ENCODE measurements at regions not wholly inside any gene's neighbourhood (a gene's known extent, or its start where the extent isn't known, plus 50 kb on each side); places are given as distances from the start of the nearest gene placed in this dataset.
"Not testable (repeated sequence)": the region's sequence is repeated elsewhere in the genome, so short reads cannot be mapped to it uniquely, and the experiment has no call there.

DNA sequence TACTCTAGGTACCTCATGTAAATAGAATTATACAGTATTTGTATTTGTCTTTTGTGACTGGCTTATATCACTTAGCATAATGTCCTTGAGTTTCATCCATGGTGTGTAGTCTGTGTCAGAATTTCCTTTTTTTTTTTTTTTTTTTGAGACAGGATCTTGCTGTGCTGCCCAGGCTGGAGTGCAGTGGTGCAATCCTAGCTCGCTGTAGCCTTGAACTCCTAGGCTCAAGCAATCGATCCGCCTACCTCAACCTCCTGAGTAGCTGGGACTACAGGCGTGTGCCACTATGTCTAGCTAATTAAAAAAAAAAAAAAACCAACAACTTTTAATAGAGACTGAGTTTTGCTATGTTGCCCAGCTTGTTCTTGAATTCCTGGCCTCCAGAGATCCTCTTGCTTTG is 89.8 kb upstream of the PODXL start:
- DNase-seq (ENCODE audit: low spot score) = no peak

DNA sequence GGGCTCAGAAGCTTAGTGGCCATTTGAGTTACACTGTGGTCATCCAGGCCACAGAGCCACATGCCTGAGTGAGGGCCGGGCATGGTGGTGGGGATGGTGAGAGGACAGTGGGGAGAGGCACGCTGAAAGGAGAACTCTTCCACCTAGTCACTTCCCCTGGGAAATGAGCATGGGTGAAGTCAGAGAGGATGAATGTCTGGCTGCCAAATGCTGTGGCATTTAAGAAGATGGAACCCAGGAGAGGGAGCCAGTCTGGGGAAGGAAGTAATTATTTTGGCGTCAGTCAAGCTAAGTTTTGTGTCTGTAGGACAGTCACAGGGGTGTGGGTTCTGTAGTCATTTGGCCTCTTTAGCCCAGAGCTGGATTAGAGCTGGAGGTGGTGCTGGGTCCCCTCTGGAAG is 86.0 kb upstream of the PODXL start:
- DNase-seq (ENCODE audit: low spot score) = no peak

DNA sequence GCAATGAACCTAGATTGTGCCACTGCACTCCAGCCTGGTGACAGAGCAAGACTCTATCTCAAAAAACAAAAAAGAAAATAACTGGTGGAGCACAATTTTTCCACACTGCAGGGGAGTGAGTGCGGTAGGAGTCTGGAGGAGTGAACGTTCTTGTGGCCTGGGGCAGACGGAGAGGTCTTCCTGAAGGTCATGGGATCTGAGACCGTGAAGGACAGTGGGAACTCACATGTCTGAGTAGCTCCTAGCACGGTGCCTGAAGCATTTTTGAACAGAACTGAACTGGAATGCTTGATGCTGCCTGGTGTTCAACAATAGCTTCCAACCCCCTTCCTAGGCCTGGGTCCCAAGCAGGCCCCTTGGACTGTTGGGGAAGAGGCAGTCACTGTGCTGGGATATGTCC is 84.3 kb upstream of the PODXL start:
- no peak for DNase-seq (ENCODE audit: low spot score)

DNA sequence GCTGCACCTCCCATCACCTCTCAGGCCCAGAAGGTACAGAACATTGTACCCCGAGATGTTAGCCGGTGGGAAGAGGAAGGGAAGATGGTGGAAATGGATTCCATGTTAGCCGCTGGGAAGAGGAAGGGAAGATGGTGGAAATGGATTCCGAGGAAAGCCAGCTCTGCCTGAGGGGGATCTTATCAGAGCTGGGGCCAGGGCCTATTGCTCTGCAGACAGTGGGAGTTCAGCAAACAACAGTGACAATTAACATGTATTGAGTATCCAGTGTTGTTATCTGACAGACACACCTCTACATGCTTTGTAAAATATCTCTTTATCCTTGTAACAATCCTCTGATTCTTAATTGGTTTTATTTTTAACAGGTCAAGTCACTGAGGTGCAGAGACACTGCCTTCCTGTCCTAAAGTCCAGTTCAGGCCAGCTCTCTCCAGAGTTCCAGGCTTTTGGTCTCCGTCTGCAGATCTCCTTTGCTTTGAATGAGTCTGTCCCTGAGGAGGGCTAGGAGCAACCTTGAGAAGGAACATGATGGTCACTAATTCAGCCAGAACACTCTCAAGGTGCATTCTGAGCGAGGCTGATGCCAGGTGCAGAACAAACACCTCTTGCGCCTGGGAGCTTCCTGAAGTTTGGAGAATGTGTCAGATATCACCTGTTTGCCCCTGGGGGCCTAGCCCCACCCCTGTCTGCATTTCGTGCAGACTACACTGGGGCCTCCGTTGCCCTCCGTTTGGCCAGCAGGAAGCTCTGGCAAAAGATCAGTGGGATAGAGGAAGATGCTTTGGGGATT is 82.4 kb upstream of the PODXL start:
- no peak for DNase-seq (ENCODE audit: low spot score)

DNA sequence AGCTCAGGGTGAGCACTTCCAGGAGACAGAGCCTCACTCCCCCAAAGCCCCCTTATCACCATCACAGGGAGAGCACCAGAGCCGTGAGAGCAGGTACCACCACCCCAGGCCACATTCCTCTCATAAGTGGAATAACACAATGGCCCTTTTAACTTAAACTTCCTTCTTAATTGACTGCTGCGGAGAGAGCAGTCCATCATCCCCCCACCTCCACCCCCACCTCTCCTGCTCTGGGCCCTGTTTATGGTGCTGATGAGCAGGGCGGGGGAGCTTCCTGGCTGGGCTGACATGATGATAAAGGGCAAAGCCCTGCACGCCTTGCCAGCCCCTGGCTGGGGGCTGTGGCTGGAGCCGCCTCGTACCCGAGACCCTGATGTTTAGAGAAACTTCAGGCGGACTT is 81.4 kb upstream of the PODXL start:
- DNase-seq (ENCODE audit: low spot score) = no peak

DNA sequence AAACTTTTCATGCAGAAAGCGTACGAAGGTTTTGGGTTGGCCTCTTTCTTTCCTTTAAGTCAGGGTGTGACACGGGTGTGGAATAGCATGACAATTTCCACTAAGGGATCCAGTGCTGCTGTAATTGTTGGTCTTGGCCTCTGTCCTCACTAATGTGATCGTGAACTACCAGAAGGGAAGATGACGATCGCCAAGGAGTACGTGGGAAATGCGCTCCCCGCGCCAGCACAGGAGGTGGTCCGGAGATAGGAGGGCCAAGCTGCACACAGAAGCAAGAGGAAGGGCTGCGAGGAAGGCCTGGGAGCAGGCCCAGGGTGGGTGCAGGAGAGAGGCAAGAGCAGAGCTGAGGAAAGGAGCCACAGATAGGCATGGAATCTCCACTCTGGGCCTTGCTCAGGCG is 79.7 kb upstream of the PODXL start:
- DNase-seq (ENCODE audit: low spot score) = no peak

DNA sequence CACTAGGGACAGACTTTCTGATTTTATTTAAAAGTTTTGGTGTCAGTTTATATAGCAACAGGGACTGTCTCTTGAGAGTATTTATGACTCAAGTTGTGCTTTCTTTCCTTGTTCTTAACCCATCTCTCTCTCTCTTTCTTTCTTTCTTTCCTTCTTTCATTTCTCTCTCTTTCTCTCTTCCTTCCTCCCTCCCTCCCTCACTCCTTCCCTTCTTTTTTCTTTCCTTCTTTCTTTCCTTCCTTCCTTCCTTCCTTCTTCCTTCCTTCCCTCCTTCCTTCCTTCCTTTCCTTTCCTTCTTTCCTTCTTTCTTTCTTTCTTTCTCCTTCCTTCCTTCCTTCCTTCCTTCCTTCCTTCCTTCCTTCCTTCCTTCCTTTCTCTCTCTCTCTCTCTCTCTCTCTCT is 77.8 kb upstream of the PODXL start:
- DNase-seq (ENCODE audit: low spot score) = not testable (repeated sequence)

DNA sequence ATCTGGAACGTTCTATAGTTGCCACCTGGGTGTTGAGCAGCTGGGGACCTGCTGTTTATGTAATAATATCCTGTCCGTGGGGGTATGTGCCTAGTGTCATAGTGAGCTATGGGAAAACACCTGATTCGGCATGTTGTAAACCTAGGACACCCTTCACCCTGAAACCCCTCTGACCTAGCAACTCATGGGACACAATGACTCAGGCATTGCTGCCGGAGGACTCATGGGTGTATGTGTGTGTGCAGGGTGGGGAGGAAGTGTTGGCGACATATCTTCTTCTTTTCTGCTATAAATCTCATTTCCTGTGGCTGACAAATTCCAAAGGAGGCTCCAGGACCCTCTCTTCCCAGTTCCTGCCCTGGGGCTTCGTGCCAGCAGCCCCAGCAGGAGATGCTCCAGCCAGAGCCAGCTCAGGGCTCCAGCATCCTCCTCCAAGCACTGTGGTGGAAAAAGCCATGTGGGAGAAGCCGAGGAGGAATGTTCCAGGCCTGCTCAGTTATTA is 77.0 kb upstream of the PODXL start:
- peak; percentile 51 for DNase-seq (ENCODE audit: low spot score)

DNA sequence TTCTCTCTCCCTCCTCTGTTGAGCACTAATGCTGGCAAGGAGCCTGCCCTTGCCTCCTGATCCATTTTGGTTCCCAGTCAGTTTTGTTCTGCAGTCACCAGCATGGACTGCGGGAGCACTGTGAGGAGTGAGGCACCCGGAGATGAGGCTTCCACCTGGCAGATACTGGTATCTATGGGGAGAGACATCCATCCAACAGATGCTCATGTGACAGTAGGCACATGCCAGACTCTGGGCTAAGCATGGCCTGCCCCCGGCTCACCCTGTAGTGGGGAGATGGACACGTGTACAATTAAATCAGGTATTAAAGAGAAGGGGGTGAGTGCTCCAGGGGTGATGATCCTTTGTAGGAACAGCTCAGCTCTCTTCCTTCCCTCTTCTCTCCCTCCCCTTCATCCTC is 74.0 kb upstream of the PODXL start:
- no peak for DNase-seq (ENCODE audit: low spot score)

DNA sequence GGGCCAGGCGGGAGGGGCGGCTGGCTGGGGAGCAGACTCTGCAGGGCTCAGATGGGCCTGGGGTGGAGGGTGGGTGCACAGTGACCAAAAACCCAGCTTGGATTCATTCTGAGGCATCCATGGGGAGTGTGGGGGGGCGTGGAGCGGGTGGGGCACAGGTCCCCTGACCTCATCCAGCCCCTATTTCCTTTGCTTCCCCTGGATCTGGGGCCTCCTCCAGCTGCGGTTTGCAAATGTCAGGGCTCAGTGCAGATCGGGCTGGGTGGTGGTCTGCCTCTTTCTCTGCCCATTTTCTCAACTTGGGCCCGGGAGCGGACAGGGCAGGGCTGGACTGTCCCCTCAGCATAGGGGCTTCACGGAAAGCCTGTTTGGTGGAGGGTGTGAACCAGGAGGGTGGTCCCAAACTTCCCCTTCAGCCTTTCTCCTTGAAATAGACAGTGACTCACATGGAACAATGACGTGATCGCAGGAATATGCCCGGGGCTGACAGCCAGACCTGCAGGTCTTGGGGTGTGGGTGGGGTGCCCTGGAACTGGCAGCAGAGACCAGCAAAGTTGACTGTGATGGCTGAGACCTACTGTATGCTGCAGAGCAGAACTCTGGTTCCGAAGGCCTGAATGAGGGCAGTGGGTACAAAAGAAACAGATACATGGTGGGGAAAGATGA is 72.9 kb upstream of the PODXL start:
- DNase-seq (ENCODE audit: low spot score) = peak; percentile 35

DNA sequence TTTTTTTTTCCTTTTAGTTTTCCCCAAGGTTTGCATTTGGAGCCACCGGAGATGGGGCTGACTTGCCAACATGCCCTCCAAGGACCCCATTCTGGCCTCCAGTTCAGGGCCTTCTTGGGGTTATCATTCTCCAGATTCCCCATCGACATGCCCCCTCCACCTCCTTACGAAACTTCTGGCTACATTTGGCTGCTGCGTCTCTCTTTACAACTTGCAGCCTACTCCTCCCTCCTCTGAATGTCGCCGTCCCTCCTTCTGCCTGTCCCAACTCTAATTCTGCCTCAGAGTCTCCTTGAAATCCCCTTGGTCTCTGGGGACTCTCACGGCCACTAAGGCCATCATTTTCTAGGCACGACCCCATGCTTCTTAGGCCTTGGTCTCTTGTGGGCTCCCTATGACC is 72.2 kb upstream of the PODXL start:
- no peak for DNase-seq (ENCODE audit: low spot score)

DNA sequence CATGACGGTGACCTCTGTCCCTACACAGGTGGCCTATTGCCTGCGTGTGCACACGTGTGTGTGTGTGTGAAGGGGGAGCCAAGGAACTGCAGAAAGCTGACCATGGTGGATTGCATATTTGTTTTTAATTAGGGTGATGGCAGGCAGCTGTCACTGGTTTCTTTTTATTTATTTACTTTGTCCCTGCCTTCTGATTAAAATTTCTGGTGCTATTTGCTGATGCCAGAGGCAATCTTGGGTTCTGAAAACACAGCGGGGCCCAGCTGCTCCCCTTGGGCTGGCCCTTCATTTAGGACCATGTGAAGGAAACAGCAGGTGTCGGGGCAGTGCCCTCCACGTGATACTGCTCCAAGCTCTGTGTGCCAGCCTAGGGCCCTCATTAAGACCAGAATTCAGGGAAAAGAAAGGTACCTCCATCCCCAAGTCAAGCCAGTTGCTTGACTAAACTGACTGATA is 71.3 kb upstream of the PODXL start:
- no peak for DNase-seq (ENCODE audit: low spot score)

DNA sequence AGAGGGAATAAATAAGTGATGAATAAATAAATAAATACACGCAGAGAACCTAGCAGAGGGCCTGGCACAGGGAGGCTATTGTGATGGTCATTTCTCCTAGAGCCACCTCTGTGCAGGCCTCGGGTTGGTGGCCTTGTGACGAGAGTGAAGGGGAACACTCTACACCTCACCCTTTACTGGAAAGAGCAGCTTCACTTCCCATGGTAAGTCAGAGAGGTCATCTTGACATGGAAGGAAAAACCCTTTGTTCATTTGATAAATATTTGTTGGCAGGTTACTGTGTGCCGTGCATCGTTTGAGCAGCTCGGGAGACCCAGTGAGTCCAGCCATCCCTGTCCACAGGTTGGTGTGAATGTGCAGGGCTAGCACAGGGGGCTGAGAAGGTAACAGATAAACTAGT is 70.2 kb upstream of the PODXL start:
- no peak for DNase-seq (ENCODE audit: low spot score)

DNA sequence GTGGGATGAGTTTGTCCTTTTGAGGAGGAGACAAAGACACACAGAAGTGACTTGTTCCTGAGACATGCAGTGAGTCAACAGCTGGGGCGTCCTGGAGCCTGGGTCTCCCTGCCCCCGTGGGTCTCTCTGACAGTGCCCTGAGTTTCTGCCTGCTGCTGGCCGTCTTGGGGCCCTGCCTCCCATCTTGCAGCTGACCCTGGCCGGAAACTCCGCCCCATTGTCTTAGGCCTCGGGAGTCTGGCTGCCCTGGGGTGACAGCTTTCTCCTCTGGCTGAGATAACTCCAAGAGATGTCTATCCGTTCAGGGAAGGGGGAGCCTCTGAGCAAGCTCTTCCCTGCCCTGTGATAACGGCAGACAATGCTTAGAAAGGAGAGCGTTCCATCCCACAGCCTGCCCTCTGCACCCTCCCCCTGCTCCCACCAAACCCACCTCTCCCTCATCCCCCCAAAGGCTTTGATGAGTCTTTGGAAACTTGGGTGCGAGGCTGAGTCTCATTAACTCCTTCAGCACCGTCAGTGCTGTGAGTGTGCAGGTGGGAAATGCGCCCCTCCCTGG is 69.5 kb upstream of the PODXL start:
- no peak for DNase-seq (ENCODE audit: low spot score)

DNA sequence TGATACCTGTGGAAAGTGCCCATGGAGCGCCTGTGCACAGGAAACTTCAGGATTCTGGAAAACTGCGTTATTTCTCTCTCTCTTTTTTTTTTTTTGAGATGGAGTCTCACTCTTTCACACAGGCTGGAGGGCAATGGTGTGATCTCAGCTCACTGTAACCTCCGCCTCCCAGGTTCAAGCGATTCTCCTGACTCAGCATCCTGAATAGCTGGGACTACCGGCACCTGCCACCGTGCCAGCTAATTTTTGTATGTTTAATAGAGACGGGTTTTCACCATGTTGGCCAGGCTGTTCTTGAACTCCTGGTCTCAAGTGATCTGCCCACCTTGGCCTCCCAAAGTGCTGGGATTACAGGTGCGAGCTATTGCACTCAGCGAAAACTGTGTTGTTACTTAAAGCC is 68.9 kb upstream of the PODXL start:
- not testable (repeated sequence) for DNase-seq (ENCODE audit: low spot score)

DNA sequence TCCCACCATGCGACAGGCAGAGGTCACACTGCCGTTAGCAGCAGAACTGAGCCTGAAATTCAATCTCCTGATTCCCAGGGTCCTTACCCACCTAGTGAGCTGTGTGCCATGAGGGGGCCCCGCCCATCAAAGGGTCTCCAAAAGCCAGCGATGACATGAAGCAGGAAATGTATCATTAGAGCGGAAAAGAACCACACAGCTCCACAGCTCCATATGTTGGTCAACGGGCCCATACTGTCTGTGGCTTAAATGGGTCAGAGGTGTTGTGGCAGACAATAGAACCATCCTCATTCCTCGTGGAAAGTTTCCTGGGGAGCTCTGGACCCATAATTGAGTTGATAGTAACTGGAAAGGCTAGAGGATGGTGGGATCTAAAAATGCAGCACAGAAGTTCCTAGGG is 68.1 kb upstream of the PODXL start:
- no peak for DNase-seq (ENCODE audit: low spot score)

DNA sequence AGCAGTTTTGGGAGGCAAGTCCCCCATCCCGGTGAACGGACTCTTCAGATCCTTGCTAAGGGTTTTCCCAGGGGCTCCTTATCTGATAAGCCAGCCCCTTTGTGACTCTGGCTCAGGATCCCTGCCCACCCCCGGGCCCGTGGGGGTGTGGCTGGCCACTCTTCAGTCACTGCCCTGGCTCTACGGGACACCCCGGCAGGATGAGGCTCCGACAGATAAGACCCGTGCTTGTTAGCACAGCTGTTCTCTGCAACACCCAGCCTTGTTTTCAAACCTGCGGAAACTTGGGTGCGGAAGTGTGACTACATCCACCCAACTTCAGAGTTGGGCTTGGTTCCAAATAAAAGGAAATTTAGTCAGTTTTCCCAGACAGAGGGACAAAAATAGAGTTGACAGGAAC is 66.7 kb upstream of the PODXL start:
- no peak for DNase-seq (ENCODE audit: low spot score)

DNA sequence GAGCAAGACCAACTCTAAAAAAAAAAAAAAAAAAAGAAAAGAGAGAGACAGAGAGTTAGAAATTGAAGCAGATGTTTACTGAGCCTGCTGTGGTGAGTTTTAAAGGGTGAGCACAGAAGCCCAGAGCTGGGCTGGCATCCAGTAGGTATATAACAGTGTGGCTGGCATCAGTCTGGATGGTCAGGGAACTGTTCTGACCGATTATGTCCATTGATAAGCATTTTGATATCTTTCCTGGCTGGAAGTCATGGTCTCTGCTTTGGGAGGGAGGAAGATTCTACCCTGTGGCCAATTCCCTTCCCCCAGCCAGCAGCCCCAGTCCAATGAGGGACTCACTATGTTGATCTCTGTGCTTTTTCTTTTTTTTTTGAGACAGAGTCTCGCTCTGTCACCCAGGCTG is 65.2 kb upstream of the PODXL start:
- no peak for DNase-seq (ENCODE audit: low spot score)

DNA sequence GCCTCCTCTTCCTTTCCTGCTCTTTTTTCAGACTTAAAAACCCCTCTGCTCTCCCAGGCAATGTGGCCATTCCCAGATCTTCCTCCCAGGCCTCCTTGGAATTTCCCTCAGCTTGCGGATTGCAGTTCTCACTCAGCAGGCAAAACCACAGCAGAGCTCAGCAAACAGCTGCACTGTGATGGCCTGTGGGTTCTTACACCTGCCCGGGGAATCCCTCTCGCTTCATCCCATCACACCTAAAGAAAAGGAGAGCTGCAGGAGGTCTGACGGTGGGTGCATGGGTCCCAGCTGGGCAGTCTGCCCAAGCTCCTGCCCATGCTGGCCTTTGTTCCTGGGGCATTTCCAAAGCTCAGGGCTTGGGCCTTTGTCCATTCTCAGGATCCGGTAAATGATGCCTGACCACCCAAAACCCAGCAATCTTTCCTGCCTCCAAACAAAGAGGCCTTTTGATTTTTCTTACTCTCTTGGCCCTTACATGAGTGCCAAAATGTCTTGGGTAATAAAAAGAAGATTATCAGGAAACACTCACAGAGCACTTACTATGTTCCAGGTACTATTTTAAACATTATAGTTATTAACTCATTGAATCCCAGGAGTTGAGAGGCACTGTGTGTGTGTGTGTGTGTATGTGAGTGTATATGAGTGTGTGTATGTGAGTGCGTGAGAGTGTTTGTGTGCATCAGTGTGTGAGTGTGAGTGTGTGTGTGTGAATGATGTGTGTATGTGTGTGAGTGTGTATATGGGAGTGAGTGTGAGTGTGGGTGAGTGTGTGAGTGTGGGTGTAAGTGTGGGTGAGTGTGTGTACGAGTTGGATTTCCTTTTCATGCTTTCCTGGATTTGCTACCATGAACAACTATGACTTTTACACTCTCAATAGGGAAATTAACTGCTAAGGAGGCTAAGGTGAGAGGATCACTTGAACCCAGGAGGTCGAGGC is 64.5 kb upstream of the PODXL start:
- no peak for DNase-seq (ENCODE audit: low spot score)

DNA sequence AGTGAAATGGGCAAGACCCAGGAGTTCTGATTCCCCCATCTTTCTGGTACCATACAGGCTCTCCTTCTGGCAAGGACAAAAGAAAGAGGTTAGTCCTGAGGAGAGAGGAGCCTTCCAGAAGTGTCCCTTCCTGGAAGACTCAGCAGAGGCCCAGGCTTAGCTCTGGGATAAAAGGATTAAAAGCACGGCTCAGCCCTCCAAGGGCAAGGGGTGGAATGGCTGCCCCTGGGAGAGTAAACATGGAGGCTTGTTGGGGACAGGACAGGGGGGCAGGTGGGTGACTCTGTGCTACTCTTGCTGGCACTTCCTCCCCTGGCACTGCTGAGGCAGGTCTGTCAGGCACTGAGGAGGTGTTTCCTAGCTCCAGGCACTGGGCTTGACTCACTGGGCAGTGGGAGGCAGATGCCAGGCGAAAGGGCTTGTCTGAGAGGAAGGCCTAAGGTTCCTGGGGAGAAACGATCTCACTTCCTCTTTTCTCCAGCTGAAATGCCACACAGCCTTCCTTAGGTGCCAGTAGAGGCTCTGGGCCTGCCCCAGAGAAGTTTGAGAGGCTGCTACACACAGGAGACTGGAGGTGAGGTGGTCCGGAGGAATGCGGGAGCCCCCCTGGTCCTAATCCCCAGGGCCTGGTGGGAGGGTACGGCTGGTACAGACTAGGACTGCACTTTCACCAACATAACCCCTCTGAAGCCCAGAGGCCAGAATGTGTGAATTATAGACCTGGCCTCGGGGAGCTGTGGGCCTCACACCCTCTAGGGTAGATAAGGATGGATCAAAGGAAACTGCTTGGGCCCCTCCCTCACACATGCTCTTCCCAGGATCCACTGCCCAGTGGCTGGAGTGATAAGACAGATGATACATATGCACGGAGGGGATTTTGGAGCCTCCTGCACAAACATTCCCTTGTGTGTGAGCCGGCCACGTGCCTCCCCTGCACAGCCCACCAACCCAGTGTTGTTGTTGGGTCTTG is 63.2 kb upstream of the PODXL start:
- DNase-seq (ENCODE audit: low spot score) = no peak

DNA sequence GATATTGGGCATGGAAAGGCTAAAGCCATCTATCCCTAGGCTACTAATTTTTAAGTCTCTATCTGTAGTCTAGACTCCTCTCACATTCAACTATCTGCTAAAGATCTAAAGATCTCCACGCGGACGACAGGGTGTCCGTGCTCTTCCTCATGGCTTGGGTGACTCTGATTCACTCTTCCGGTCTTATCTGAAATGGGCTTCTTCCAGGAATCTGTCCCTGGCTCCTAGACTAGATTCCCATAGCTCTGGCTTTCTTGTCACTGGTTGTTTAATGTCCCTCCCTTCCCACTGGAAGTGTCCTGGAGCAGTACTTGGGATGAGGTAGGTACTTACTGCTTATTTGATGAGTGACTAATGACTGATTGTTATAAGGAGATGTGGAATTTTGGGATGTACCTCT is 62.0 kb upstream of the PODXL start:
- DNase-seq (ENCODE audit: low spot score) = no peak
